BJ (cell line): ENCODE measurements at regions not wholly inside any gene's neighbourhood (a gene's known extent, or its start where the extent isn't known, plus 50 kb on each side); places are given as distances from the start of the nearest gene placed in this dataset.

Experiments
- CTCF ChIA-PET: fragments of 350-600 bp; formaldehyde crosslinking; extraction: SDS; loops from one replicate; lab custom pipeline; 2021; ENCODE audit warnings: antibody characterized with exemption, inconsistent platforms; lab: Yijun Ruan, JAX
- POLR2A ChIA-PET: fragments of 300-600 bp; sonication (Branson Sonifier 250); formaldehyde crosslinking; extraction: SDS; loops from one replicate; lab custom pipeline; 2021; ENCODE audit warnings: antibody characterized with exemption; lab: Charles Lee
- DNase-seq: peaks from one replicate; pipeline ENCODE4 v3.0.0-alpha.2; 2011; ENCODE audit warnings: low read depth
- H3K27me3 ChIP-seq: 2 replicates; pipeline ENCODE4 v1.6.0; 2011; ENCODE audit warnings: low read length; ENCODE audit not compliant: control insufficient read depth, insufficient read depth
- H3K36me3 ChIP-seq: 2 replicates; pipeline ENCODE4 v1.5.1; 2011; ENCODE audit warnings: low read length; ENCODE audit not compliant: control insufficient read depth, insufficient read depth
- H3K4me3 ChIP-seq: 2 replicates; pipeline ENCODE4 v1.5.1; 2011; ENCODE audit warnings: low read depth, mild to moderate bottlenecking, control low read depth, low read length
- TF ChIP-seq, protein P1 (sequence below): IDR thresholded peaks from 2 replicates; pipeline ENCODE4 v1.5.1; 2011; ENCODE audit warnings: low read depth, mild to moderate bottlenecking, control low read depth, inconsistent platforms, low read length, moderate library complexity; ENCODE audit not compliant: insufficient read depth

DNA sequence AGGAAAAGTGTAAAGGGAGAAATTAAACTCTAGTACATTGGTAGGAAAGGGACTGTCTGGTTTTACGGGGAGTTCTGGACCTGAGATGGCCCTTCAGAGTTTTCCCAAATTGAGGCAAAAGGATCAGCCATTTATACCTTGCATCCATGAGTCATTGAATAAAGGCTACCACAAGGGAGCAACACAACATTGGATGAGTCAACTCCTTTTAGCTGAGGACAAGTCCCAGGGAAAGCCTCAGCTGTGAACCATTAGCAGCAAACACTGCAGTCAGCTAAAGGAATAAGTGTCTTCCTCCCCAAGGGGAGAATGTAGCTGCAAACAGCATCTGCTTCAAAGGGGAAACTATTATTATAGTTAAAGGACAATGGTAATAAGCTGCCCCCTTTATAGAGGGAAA lies 468.7 kb upstream of the ID4 start:
- DNase-seq = peak; percentile 3

GRCh38 chr6:19369785-19370184 lies 467.4 kb upstream of the ID4 start:
- Histone ChIP-seq H3K4me3 (no peak overlapping the region), H3K27me3 (no peaks in the 10 kb centered on the region), H3K36me3 (no peaks in the 10 kb centered on the region)
- TF ChIP-seq, protein P1, sequence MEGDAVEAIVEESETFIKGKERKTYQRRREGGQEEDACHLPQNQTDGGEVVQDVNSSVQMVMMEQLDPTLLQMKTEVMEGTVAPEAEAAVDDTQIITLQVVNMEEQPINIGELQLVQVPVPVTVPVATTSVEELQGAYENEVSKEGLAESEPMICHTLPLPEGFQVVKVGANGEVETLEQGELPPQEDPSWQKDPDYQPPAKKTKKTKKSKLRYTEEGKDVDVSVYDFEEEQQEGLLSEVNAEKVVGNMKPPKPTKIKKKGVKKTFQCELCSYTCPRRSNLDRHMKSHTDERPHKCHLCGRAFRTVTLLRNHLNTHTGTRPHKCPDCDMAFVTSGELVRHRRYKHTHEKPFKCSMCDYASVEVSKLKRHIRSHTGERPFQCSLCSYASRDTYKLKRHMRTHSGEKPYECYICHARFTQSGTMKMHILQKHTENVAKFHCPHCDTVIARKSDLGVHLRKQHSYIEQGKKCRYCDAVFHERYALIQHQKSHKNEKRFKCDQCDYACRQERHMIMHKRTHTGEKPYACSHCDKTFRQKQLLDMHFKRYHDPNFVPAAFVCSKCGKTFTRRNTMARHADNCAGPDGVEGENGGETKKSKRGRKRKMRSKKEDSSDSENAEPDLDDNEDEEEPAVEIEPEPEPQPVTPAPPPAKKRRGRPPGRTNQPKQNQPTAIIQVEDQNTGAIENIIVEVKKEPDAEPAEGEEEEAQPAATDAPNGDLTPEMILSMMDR = no peak
- ChIA-PET POLR2A (no interaction called here), CTCF (no interaction called here)
- no peak for DNase-seq

More for the DNA sequence above, 468.7 kb upstream of the ID4 start:
- H3K27me3 ChIP-seq = no peaks in the 10 kb centered on the region
- TF ChIP-seq, protein P1 = no peak
- ChIA-PET POLR2A (no interaction called here), CTCF (interaction anchor here (1.7 kb wide), 1 partner anchor 479 kb away, joined by 3 read pairs; no protein-coding TSS in a partner anchor)
- no peak overlapping the region for H3K4me3 ChIP-seq
- H3K36me3 ChIP-seq = no peaks in the 10 kb centered on the region

DNA sequence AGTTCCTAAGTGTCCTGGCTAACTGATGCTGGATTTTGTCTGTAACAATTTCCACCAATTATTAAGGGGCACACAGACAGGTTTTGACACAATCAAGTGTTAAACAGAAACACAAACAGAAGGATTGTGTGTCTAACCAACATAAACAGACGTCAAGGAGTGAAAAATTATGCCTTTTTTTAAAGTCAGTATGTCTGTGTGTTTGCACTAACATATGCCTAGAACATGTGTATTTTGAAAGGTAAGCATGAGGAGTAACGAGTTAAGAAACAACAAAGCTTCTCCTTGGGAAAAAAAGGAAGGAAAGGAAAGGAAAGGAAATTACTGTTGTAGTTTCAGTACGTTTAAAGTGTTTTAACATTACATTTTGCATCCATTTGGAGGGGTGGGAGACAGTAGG lies 466.3 kb upstream of the ID4 start:
- H3K27me3 ChIP-seq = no peaks in the 10 kb centered on the region
- TF ChIP-seq, protein P1 = no peak
- DNase-seq = no peak
- CTCF ChIA-PET = interaction anchor here (1.0 kb wide), 1 partner anchor 26 kb away, joined by 3 read pairs; no protein-coding TSS in a partner anchor
- no peaks in the 10 kb centered on the region for H3K36me3 ChIP-seq
- H3K4me3 ChIP-seq = no peak overlapping the region
- POLR2A ChIA-PET = no interaction called here

- TF ChIP-seq, protein P1 = no peak
- ChIA-PET POLR2A (no interaction called here), CTCF (no interaction called here)
- H3K27me3 ChIP-seq = no peaks in the 10 kb centered on the region
- H3K36me3 ChIP-seq = no peaks in the 10 kb centered on the region
- no peak overlapping the region for H3K4me3 ChIP-seq
- no peak for DNase-seq
Measured at GRCh38 chr6:19375613-19376012, 461.6 kb upstream of the ID4 start.

DNA sequence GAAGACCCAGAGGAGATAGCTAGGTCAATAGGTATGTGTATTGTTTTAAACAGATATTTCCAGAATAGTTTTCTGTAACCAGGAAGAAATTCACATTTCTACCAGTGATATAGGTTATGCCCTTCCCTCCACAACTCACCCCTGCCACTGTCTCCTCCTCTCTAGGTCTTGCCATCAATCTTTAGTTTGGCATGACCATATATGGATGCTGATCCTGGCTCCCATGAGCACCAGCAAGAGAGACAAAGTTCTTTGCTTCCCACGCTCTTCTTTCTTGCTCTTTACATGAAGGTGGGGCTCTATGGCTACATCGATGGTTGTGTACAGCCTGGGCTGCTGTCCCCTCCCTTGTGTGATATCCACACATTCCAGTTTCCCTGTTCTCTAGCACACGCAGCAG lies 459.4 kb upstream of the ID4 start:
- ChIA-PET CTCF (no interaction called here), POLR2A (no interaction called here)
- Histone ChIP-seq H3K4me3 (no peak overlapping the region), H3K36me3 (no peaks in the 10 kb centered on the region), H3K27me3 (no peaks in the 10 kb centered on the region)
- TF ChIP-seq, protein P1 = no peak
- DNase-seq = no peak
